ENCODE measurements at regions not wholly inside any gene's neighbourhood (a gene's known extent, or its start where the extent isn't known, plus 50 kb on each side); places are given as distances from the start of the nearest gene placed in this dataset.

GRCh38 chr18:57855551-57855950 lies 52.4 kb upstream of the ATP8B1 start:
- no peak for TF ChIP-seq CTCF (IDR thresholded peaks at IDR 0.05)
- Histone ChIP-seq H3K27ac (no peak overlapping the region), H3K4me3 (no peak overlapping the region)
- no peak for DNase-seq (ENCODE audit: low spot score)

GRCh38 chr18:57854726-57855125 lies 51.6 kb upstream of the ATP8B1 start:
- no peak overlapping the region for H3K4me3 ChIP-seq
- no peak overlapping the region for H3K27ac ChIP-seq
- TF ChIP-seq CTCF (IDR thresholded peaks at IDR 0.05): no peak
- no peak for DNase-seq (ENCODE audit: low spot score)

DNA sequence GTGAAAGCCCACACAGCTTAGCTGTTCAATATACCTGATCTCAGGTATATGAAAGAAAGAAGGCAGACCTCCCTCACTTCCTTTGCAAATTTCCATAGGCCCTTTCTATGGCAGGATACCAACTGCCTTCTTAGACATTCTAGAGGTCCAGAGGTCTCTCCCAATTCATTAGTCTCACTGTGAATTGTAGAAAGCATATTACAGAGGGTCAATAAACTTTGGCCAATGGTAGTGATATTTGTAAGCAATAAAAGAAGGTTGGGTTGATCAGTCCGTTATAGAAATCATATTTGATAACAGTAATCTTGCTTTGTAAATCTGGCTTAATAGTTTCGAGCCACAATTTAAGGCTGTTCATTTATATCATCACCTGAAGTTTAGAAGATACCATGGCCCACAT lies 50.7 kb upstream of the ATP8B1 start:
- H3K4me3 ChIP-seq: no peak overlapping the region
- H3K27ac ChIP-seq: no peak overlapping the region
- DNase-seq (ENCODE audit: low spot score): no peak
- TF ChIP-seq CTCF (IDR thresholded peaks at IDR 0.05): no peak

- no peak for DNase-seq (ENCODE audit: low spot score)
- TF ChIP-seq CTCF (IDR thresholded peaks at IDR 0.05): no peak
Observed at GRCh38 chr18:57853133-57853532, 50.0 kb upstream of the ATP8B1 start.

More at GRCh38 chr18:57853133-57853532, 50.0 kb upstream of the ATP8B1 start:
- no peak overlapping the region for H3K27ac ChIP-seq
- no peak overlapping the region for H3K4me3 ChIP-seq
